Hematopoietic multipotent progenitor cell treated with erythropoietin and hydrocortisone succinate and interleukin-3 and kit ligand, for 17 days (in vitro differentiated cells): ENCODE measurements at regions not wholly inside any gene's neighbourhood (a gene's known extent, or its start where the extent isn't known, plus 50 kb on each side); places are given as distances from the start of the nearest gene placed in this dataset.
"Not testable (repeated sequence)": the region's sequence is repeated elsewhere in the genome, so short reads cannot be mapped to it uniquely, and the experiment has no call there.

ENCODE experiments used
- DNase-seq: peaks from one replicate; pipeline ENCODE4 v3.0.0-alpha.2; 2015; ENCODE audit warnings: low spot score

- no peak for DNase-seq
Observed at GRCh38 chr9:28999806-29000205, 1426.5 kb upstream of the C9orf72 start.

- DNase-seq: no peak
Observed at GRCh38 chr9:29001006-29001405, 1427.7 kb upstream of the C9orf72 start.

DNA sequence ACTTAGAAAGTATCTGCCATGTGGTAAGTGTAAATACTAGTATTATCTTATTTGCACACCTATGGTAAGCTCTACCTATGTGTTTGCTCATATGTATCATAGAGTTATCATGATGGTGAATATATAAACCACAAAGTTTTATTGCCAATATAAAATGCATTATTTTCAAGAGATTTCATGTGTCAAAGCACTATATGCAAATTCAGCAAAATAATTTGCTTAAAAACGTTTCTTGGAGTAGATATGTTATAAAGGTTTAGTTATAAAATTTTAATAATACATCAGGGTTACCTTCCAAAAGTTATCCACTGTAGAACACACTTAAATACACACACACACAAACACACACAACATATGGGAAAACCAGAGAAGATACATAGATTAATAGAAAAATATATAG, 1431.7 kb upstream of the C9orf72 start:
- DNase-seq: no peak

GRCh38 chr9:29006628-29007027, 1433.3 kb upstream of the C9orf72 start:
- DNase-seq: no peak

DNA sequence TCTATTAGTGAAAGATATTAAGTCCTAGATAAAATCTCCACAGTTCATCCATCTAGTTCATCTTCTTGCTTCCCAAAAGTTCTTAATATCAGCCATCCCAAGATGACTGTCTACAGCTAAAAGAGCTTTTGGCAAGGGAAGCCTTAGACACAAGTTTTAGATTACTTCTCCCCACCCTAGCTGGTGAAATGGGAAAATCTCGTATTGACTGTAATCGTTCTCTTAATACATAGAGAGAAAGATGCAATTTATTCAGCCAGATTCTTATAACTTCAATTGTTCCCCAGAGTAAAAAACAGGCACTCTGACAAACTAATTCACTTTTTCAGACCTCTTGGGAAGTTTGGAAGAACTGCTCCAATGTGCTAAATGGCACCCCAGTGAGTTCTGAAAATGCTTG, 1439.6 kb upstream of the C9orf72 start:
- DNase-seq: no peak

DNA sequence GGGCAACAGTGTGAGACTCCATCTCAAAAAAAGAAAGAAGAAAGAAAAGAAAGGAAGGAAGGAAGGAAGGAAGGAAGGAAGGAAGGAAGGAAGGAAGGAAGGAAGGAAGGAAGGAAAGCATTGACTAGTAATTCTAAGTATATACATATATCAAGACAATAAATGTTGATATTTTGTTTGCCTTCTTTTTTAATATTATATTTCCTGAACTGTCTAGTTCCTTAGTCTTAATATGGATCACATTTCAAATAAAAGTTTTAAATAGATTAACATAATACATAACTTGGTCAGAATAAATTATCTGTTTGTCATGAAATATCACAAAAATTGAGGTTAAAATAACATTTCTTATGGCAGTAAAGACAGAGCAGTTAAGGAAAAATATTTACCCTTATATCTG, 1448.4 kb upstream of the C9orf72 start:
- no peak for DNase-seq

DNA sequence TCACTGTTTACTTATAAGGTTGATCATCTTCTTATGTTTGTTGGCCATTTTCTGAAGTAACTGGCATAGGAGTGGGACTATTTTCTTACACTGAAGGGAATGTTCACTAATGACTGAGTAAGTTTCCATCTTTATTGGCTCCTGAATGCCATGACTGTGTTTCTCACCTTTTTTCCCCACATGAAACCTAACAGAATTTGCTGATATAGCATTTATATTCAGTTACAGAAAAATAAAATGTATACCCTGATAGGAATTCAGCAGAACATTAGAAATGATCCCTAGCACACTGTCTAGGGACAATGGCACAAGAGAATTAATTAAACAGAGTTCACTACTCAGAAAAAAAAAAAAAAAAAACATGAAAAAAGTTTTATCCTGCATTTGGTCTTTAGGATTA, 1465.1 kb upstream of the C9orf72 start:
- DNase-seq: no peak

- no peak for DNase-seq
Observed at GRCh38 chr9:29039258-29039657, 1466.0 kb upstream of the C9orf72 start.

DNA sequence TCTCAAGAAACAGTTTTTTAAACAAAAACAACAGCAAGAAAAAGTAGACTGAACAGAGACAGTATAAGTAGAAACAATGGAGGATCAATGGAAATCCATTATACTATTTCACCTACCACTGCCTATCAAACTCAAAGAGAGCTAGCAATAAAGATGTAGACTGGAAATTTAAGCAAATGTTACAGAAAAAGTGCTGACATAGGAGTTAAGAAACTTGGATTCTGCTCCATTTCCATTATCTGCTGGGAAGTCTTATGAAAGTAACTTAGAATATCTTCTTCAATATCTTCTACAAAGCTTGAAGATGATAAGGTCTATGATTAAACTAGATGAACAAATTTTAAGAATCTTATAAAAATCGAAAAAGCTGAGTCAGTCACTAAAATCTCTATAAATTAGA, 1469.8 kb upstream of the C9orf72 start:
- no peak for DNase-seq

- no peak for DNase-seq
Observed at GRCh38 chr9:29044959-29045358, 1471.7 kb upstream of the C9orf72 start.

GRCh38 chr9:29060041-29060440, 1486.8 kb upstream of the C9orf72 start:
- DNase-seq: no peak

DNA sequence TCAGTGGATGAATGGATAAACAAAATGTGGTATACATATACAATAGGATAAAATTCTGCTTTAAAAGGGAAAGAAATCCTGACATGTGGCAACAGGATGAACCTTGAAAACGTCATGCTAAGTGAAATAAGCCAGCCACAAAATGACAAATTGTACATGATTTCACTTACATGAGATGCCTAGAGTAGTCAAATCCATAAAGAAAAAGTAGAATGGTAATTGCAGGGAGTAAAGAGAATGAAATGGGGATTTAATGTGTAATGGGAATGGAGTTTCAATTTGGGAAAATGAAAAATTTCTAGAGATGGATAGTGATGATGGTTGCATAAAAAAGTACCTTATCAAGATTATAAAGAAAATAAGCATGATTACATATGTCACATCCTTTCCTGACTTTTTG, 1489.2 kb upstream of the C9orf72 start:
- DNase-seq: no peak

DNA sequence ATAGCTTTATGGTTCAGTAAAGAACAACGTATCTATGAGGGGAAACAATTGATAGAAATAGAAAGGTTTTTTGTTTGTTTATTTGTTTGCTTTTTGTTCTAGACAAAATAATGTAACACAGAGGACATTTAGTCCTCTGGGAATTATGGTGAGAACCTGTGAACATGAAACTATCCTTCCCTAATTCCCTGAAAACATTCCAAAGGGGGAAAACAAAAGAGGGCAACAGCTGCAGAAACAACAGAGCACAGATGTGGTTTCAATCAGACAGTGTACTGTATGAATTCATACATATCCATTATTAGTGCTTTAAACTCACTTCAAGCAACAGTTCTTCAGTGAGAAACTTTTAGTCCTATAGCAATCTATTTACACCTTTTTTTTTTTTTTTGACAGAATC, 1489.8 kb upstream of the C9orf72 start:
- no peak for DNase-seq

- no peak for DNase-seq
Observed at GRCh38 chr9:29066141-29066640, 1492.9 kb upstream of the C9orf72 start.

GRCh38 chr9:29068461-29068860, 1495.2 kb upstream of the C9orf72 start:
- DNase-seq: no peak

DNA sequence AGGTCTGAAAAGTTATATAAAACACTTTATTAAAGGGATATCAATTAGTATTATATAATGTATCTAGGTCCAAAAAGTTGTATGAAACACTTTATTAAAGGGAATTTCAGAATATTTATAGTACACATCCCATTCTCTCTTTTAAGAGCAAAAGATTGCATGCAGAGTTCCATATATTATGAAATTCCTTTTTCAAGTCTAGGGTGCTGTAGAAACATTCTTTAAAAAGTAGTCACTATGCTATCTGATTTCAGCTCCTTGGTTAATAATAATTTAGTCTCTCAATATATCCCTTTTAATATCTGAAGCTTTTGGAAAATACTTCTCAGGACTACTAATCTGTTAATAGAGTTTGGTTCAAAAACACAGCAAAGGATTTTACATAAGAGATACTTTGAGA, 1496.1 kb upstream of the C9orf72 start:
- no peak for DNase-seq

- DNase-seq: no peak
Observed at GRCh38 chr9:29078063-29078666, 1504.9 kb upstream of the C9orf72 start.

- no peak for DNase-seq
Observed at GRCh38 chr9:29100762-29101161, 1527.5 kb upstream of the C9orf72 start.

DNA sequence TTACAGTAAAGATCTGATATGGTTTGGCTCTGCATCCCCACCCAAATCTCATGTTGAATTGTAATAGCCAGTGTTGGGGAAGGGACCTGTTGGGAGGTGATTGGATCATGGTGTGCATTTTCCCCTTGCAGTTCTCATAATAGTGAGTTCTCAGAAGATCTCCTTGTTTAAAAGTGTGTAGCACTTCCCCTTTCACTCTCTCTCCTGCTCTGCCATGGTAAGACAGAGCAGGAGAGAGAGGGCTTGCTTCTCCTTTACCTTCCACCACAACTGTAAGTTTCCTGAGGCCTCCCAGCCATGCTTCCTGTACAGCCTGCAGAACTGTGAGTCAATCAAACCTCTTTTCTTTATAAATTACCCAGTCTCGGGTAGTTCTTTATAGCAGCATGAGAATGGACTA, 1530.9 kb upstream of the C9orf72 start:
- DNase-seq: not testable (repeated sequence)

GRCh38 chr9:29118555-29118954, 1545.3 kb upstream of the C9orf72 start:
- no peak for DNase-seq

- DNase-seq: no peak
Observed at GRCh38 chr9:29126783-29127182, 1553.5 kb upstream of the C9orf72 start.

- DNase-seq: no peak
Observed at GRCh38 chr9:29129763-29130162, 1556.5 kb upstream of the C9orf72 start.

GRCh38 chr9:29144476-29144875, 1571.2 kb upstream of the C9orf72 start:
- DNase-seq: no peak

- no peak for DNase-seq
Observed at GRCh38 chr9:29150606-29151005, 1577.3 kb upstream of the C9orf72 start.
